ENCODE measurements at regions not wholly inside any gene's neighbourhood (a gene's known extent, or its start where the extent isn't known, plus 50 kb on each side); places are given as distances from the start of the nearest gene placed in this dataset.

GRCh38 chr16:11447272-11447671, 102.0 kb downstream of the RMI2 start:
- no peak for DNase-seq

DNA sequence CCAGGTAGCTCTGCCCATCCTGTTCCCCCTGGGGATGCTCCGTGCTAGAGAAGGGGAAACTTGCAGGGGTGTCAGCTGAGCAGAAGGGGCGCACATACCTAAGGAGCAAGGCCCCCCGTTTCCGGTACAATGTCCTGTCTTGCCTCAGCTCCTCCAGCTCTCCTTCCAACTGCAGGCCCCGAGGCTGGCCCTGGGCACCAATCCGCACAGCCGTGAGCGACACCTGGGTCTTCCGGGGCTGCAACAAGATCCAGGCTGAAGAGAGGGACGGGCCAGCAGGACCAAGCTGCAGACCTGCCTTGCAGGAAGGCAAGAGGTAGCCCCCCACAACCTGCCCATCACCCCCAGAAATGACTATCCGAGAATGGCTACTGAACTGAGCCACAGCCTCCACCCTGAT, 102.6 kb downstream of the RMI2 start:
- no peak for DNase-seq

DNA sequence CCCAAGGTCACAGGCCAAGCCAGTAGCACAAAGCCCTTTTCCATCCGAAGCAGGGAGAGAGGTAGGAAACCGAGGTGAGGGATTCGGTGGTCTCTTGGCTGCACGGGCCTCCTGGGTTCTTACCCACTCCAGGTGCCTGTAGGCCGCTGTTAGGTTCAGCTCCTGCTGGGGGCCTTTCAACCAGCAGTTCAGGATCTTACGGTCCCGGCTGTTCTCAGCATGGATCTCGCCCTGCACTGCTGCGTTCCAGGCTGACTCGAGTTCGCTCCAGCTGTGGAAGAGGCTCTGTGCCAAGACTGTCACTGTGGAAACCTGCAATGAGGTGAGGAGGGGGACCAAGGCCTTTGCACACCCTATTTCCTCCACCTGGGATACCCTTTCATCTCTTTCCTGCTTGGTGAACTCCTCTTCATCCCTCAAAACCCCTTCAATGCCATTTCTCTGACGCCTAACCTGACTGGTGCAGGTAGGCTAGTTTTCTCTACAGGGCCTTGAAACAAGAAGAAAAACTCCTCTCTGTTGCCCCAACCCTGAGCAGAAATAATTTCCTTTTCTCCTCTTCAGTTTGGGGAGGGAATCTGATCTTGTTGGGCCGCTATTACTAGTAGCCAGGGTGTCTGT, 103.6 kb downstream of the RMI2 start:
- no peak for DNase-seq

DNA sequence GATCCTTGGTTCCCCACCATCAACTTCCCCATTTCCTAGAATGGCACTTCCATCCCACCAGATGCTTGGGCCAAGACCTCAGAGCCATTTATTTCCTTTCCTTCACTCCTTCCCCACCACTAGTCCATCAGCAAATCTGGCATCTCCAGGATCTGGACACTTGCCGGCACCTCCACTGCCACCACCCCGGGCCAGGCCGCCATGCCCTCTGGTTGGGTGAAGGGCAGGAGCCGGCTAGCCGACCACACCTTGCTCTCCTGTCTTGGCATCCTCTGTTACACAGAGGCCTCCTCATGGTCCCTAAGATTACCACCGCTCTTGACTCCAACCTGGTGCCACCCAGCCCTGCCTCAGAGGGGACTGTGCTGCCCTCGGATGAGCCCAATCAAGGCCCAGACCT, 104.5 kb downstream of the RMI2 start:
- DNase-seq = no peak

DNA sequence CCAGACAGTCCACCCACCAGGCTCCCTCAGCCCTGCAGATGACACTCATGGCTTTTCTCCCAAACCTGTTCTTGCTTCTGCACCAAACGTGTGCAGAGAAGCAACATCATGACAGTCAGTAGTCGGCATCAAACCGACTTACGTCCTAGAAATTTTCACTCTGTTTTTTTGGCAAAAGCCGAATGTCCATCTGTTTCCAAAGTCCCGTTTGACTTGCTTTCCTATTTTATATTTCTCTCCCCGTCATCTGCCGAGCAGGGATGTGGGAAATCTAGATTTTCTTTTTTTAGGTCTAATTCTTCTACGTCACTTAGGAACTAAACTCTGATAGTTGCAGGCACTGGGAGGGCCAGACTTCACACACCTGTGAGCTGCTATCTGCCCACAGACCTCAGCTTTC, 104.9 kb downstream of the RMI2 start:
- DNase-seq = no peak

GRCh38 chr16:11452298-11452697, 107.0 kb downstream of the RMI2 start:
- no peak for DNase-seq

GRCh38 chr16:11452746-11453389, 107.6 kb downstream of the RMI2 start:
- no peak for DNase-seq

- no peak for DNase-seq
These were observed 111.5 kb downstream of the RMI2 start for GRCh38 chr16:11456741-11457140.

DNA sequence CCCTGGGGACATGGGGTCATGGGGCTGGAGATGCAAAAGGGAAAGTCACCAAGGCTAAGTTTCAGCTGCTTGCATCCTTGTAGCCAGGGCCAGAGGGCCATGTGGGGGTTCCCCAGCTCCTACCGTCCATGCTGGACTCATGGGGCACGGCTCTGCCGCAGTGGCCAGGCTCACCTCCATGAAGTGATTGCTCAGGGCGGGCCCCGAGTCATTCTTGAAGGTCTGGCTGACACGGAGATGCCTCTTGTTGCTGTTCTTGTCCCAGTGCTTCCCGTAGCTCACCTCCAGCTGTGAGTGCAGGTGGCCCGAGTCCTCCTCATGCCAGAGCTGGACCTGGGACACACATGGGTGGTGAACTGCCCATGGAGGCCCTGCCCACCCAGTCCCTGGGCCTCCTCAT, 114.5 kb downstream of the RMI2 start:
- DNase-seq = no peak

DNA sequence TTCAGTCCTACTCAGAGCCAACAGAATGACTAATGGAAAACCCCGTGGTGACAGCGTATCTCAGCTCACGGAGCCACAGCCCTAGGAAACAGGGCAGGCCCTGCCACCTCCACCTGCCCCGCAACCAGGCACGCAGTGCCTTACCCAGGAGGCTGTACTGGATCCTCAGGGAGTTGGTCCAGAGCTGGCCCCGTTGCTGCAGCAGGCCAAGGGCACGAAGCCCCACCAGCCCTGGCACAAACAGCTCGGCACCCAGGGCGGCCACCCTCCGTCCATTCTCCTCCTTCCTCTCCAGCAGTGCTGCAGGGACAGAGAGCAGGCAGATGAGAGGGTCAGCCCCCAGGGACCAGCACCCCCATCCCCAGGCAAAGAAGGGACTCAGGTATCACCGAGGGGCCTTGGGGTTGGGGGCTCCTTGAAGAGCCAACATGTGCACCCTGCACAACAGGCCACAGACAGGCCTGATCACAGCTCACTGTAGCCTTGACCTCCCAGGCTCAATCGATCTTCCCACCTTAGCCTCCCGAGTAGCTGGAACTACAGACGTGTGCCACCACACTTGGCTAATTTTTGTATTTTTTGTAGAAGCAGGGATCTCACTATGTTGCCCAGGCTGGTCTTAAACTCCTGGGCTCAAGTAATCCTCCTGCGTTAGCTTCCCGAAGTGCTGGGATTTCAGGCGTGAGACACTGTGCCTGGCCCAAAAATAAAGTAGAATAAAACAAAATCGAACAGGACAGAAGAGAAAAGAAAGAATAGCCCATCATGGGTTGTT, 115.7 kb downstream of the RMI2 start:
- no peak for DNase-seq

GRCh38 chr16:11461595-11461990, 116.3 kb downstream of the RMI2 start:
- DNase-seq = no peak

GRCh38 chr16:11462036-11462435, 116.8 kb downstream of the RMI2 start:
- no peak for DNase-seq

DNA sequence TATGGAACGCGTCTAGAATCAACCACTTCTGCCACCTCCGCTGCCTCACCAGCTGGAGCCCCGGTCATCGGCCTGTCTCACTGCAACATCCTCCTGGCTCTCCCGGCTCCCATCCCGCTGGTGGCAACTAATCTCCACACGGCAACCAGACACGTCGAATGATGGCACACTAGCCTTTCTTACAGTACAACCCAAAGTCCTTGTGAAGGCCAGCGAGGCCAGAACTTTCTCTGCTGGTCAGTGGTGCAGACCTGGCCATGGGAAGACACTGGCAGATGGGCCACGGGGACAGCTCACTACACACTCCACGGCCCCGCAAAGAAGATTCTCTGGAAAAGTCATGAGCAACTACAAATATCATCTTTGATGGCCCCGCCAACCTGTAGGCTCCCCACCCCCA, 117.6 kb downstream of the RMI2 start:
- no peak for DNase-seq

- DNase-seq = no peak
These were observed 119.0 kb downstream of the RMI2 start for GRCh38 chr16:11464241-11464640.

DNA sequence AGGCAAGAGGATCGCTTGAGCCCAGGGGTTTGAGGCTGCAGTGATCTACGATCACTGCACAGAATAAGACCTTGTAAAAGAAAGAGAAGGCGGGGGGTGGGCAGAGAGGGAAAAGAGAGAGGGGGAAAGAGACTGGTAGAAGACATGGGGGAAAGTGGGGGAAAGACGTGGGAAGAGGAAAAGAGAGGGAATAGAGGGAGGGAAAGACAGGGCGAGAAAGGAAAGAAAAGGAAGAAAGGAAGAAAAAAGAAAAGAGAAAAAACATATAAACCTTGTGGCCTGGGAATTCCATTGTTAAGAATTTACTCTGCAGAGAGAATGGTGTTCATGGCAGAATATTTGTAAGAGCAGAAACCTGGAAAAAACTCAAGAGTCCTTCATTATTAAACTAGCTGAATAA, 120.4 kb downstream of the RMI2 start:
- no peak for DNase-seq

GRCh38 chr16:11470676-11471415, 115.9 kb downstream of the LITAF start:
- no peak for DNase-seq

GRCh38 chr16:11471548-11471947, 115.2 kb downstream of the LITAF start:
- no peak for DNase-seq

DNA sequence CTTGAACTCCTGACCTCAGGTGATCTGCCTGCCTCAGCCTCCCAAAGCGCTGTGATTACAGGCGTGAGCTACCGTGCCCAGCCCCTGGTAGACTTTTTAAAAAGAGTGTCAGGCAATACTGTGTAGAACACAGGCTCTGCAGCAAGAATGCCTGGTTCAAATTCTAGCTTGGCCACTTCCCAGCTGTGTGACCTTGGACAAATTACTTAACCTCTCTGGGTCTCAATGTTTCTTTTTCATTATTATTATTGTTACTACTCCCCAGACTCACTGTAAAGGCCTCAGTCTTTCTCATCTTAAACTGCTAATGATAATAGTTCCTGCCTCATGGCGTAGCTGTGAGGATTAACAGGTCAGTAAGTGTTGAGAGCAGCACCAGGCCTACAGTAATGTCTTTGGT, 114.3 kb downstream of the LITAF start:
- no peak for DNase-seq

- no peak for DNase-seq
These were observed 113.9 kb downstream of the LITAF start for GRCh38 chr16:11472851-11473250.

DNA sequence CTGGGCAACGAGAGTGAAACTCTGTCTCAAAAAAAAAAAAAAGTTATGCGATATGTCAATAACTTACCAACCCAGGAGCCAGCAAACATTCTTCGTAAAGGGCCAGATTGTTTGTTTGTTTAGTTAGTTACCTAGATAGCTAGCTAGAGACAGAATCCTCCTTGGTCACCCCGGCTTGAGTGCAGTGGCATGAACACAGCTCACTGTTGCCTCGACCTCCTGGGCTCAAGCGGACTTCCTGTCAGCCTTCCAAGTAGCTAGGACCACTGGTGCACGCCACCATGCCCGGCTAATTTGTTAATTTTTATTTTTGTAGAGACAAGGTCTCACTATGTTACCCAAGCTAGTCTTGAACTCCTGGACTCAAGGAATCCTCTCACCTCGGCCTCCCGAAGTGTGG, 113.0 kb downstream of the LITAF start:
- no peak for DNase-seq

DNA sequence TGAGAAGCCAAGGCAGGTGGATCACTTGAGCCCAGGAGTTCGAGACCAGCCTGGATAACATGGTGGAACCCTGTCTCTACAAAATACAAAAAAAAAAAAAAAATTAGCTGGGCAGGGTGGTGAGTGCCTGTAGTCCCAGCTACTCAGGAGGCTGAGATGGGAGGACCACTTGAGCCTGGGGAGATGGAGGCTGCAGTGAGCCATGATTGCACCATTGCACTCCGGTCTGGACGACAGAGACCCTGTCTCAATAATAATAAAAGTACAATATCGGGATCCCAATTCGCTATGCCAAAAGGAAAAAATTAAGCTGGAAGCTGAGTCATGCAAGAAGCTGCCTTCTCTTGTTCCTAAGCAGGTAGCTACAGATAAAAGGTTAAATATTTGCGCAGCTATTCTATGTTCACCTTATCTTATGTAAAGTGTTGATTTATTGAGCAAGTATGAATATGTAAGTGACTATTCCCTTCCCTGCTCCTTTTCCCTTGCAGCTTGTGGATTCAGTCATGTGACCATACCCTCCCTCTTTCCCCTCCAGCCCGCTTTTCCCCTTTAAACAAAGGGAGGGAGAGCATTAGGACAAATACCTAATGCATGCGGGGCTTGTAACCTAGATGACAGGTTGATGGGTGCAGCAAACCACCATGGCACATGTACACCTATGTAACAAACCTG, 112.0 kb downstream of the LITAF start:
- no peak for DNase-seq

GRCh38 chr16:11475896-11476630, 110.7 kb downstream of the LITAF start:
- no peak for DNase-seq
